HG03095 (cell line): ENCODE measurements at regions not wholly inside any gene's neighbourhood (a gene's known extent, or its start where the extent isn't known, plus 50 kb on each side); places are given as distances from the start of the nearest gene placed in this dataset.
A peak's percentile ranks its signal among the peaks of the same experiment; 100 is the strongest.

Experiments used
- ATAC-seq: cut with Tn5 transposase; IDR thresholded peaks from one replicate; pipeline ENCODE4 v1.9.1; 2021; ENCODE audit warnings: moderate library complexity; ENCODE audit not compliant: unreplicated experiment

DNA sequence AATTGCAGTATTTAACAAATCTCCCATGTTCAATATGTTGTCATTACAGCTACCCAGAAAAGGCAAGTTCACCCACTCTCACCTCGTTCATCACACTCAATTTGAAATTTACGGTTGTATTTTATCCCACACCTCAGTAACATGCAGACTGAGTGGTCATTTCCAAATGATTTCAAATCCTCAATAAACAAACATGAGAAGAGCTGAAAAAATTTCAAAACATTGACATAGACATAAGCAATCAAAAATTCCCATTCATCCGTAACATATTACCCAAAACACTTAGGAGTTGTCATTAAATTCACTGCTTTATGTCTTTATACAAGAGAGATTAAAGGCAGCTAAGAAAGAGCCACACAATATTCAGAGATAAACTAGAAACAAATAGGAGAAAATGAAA, 61.7 kb upstream of the NEBL start:
- no peak for ATAC-seq

DNA sequence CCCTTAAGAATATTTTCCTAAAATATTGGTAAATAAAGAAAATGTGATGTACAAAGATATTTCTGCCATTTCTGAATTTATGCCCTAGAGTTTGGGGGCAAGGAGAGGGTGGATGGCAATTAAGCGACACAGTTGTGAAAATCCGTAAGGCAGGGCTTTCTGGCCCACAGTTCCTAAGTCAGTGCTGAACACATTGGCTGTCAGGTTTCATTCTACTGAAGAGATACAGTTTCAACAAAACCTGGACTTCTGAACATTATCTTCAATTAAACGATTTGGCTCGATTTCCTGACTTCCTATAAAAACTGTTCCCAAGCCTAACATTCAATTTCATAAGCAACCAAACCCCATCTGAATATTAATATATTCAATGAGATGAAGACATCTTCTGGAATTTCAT, 61.1 kb upstream of the NEBL start:
- no peak for ATAC-seq

DNA sequence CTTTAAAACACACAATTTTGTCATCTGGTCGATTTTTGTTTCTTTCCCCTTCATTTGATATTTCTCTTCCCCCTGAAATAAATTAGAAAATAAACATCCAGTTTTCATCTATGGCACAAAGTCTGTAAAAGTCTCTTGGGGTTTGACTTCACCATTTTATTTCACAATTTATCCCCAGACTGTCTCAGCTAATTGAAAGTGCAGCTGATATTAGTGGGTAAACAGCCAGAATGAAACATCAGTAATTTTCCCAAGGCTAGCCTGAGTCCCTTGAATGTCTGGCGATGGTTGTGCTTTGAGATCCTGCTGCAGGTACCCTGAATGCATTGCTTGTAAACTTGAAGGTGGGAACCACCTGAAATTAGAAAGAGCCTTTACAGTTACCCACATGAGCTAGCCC, 60.6 kb upstream of the NEBL start:
- no peak for ATAC-seq

DNA sequence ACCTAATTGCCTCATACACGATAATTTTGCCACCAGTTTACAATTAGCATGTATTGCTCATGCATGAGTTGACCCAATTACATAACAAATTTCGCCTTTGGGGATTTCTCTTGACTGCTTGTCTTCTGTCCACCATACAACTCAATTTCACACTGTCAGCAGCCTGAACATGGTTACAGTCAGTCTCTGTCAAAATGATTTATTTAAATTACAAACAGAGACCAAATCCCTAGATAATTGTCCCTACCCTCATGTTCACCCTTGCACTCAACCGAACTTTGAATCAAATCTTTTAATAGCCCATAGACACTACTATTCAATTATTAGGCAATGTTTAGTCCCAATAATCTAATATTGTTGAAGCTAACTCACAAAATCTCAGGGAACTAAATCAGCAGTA, 59.7 kb upstream of the NEBL start:
- no peak for ATAC-seq

DNA sequence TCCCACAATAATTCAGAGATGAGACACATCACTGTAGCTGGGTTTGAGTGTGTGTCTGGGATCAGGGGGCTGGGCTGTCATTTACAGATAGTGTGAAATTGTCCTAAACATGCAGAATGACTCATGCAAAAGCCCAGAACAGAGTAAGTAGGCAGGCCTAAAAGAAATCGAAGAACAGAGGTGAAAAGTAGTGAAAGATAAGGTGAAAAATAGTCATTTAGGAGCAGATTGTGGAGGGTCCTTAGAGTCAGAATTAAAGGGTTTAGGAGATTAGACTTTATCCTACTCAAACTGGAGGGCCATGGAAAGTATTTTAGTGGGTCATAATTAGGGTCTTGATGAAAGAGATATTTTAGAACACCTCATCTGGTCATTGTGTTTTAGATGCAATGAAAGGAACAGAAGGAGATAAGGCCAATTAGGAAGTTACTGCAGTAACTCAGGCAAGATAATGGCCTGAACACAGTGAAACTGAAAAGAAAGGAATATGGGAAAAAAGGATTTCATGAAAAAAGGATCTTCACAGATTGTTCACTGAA, 58.3 kb upstream of the NEBL start:
- ATAC-seq: no peak

DNA sequence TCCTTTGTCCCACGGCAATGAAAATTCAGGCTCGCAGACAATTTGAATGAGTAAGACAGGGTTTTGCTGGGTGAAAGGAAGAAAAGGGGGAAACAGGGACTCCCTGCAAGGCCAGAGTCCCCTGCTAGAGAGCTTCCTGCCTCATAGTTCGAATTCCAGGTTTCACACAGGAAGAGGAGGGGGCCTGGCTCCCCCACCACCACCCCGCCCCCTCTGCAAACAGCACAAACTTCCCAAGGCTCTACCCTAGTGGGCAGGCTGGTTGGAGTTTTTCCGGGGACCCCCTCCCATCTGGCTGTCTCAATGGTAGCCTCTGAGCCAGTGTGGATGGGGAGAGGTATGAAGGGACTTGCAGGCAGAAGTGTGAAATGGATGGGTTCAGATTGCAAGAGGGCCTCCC, 57.4 kb upstream of the NEBL start:
- no peak for ATAC-seq

DNA sequence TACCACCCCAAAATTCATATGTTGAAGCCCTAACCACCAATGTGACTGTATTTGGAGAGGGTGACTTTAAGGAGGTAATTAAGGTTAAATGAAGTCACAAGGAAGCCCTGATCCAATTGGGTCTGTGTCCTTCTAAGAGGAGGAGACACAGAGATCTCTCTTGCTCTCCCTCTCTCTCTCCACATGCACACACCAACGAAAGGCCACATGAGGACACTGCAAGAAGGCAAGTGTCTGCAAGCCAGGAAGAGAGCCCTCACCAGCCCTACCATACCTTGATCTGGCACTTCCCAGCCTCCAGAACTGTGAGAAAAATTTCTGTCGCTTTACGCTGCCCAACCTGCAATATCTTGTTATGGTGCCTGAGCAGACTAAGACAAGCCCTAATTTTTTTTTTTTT, 56.0 kb upstream of the NEBL start:
- ATAC-seq: no peak

DNA sequence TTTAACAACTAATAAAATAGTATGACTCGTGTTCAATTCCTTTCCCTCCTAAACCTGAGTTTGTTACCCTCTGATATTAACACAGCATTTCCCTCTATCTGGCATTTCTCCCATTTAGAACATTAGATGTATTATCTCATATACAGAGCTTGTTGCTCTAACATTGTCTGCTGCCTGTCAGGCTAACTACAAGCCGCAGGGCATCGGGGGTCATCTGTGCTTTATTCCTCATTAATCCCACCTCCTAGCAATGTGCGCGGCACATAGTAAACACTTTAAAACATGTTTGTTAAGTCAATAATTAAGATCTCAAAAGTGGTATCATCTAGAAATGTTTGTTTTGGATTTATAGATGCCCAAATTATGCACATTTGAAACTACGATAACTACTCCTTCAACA, 52.9 kb upstream of the NEBL start:
- ATAC-seq: no peak

DNA sequence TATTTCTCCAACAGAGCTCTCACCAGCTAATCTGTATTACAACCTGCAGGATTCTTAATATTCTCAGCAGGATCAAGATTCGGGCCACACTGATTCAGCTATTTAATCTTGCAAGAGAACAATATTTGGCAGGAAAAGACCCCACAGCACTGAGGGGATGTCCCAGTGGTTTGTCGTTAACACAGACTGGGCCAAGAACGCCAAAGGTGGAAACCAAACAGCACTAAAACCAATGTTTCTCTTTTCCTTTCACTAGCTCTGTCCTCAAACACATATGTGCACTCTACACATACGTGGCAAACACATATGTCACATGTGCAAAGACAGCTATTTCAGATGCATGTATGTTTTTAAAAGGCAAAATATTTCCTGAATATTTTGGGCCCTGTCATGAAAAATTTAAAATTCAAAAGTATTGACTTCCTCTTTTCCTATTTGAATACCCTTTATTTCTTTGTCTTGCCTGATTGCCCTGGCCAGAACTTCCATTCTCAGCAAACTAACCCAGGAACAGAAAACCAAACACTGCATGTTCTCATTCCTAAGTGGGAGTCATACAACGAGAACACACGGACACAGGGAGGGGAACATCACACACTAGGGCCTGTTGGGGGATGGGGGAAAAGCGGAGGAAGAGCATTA, 51.7 kb upstream of the NEBL start:
- peak; percentile 69 for ATAC-seq
